HL-60 (cell line): ENCODE measurements at regions not wholly inside any gene's neighbourhood (a gene's known extent, or its start where the extent isn't known, plus 50 kb on each side); places are given as distances from the start of the nearest gene placed in this dataset.

Experiments
- DNase-seq, 2 experiments: peaks; one replicate each; pipeline ENCODE4 v3.0.0-alpha.2; 2010 to 2020; ENCODE audit warnings: low read depth in 1 of 2, low spot score in 1 of 2
- H3K27ac ChIP-seq: fragments of 250-450 bp; sonication (Bioruptor Pico); replicated peaks from 2 replicates; pipeline ENCODE4 v1.5.1; 2020; ENCODE audit warnings: mild to moderate bottlenecking, moderate library complexity
- H3K27me3 ChIP-seq: fragments of 250-450 bp; sonication (Bioruptor Pico); 2 replicates; pipeline ENCODE4 v1.5.1; 2021; ENCODE audit warnings: mild to moderate bottlenecking, moderate library complexity; ENCODE audit not compliant: insufficient read depth, poor library complexity, severe bottlenecking
- H3K4me3 ChIP-seq: replicated peaks from 2 replicates; pipeline ENCODE4 v1.5.1; 2011; ENCODE audit warnings: mild to moderate bottlenecking, control low read depth, low read length; ENCODE audit not compliant: insufficient read depth
- GABPA ChIP-seq: IDR thresholded peaks from 2 replicates; pipeline ENCODE4 v1.6.1; 2012; ENCODE audit warnings: low read depth
- POLR2AphosphoS5 ChIP-seq: IDR thresholded peaks from 2 replicates; pipeline ENCODE4 v1.6.1; 2012; ENCODE audit warnings: low read depth
- SPI1 ChIP-seq: IDR thresholded peaks from 2 replicates; pipeline ENCODE4 v1.6.1; 2012; ENCODE audit warnings: low read depth, mild to moderate bottlenecking, borderline replicate concordance
- TF ChIP-seq, protein P1 (sequence below): IDR thresholded peaks from 2 replicates; pipeline ENCODE4 v1.6.1; 2012; ENCODE audit warnings: low read depth; ENCODE audit not compliant: insufficient replicate concordance
- TF ChIP-seq, protein P2 (sequence below): IDR thresholded peaks from one replicate; pipeline ENCODE4 v1.5.1; 2011; ENCODE audit warnings: low read length, control low read depth, inconsistent platforms; ENCODE audit not compliant: insufficient read depth

DNA sequence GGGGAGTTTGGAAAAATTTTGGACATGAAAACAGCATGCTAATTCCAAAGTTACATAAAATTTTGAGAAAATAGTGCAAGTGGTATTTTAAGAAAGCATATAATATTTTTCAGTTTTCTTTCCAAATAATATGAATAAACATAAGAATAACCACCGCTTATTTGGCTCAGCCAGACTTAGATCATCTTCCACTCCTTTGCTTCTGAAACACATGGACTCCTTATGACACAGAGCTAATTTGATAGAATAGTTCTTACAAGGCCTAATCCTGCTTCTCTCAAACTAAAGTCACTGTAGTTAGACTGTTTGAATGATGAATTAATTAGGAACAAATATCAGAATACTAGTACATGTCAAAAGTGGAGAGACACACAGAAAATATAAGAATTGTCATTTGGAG is 165.5 kb downstream of the POSTN start:
- H3K4me3 ChIP-seq: no peak overlapping the region
- no peak overlapping the region for H3K27ac ChIP-seq
- TF ChIP-seq, protein P1, sequence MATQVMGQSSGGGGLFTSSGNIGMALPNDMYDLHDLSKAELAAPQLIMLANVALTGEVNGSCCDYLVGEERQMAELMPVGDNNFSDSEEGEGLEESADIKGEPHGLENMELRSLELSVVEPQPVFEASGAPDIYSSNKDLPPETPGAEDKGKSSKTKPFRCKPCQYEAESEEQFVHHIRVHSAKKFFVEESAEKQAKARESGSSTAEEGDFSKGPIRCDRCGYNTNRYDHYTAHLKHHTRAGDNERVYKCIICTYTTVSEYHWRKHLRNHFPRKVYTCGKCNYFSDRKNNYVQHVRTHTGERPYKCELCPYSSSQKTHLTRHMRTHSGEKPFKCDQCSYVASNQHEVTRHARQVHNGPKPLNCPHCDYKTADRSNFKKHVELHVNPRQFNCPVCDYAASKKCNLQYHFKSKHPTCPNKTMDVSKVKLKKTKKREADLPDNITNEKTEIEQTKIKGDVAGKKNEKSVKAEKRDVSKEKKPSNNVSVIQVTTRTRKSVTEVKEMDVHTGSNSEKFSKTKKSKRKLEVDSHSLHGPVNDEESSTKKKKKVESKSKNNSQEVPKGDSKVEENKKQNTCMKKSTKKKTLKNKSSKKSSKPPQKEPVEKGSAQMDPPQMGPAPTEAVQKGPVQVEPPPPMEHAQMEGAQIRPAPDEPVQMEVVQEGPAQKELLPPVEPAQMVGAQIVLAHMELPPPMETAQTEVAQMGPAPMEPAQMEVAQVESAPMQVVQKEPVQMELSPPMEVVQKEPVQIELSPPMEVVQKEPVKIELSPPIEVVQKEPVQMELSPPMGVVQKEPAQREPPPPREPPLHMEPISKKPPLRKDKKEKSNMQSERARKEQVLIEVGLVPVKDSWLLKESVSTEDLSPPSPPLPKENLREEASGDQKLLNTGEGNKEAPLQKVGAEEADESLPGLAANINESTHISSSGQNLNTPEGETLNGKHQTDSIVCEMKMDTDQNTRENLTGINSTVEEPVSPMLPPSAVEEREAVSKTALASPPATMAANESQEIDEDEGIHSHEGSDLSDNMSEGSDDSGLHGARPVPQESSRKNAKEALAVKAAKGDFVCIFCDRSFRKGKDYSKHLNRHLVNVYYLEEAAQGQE: no peak
- TF ChIP-seq POLR2AphosphoS5 (no peak), SPI1 (no peak), GABPA (no peak)
- TF ChIP-seq, protein P2, sequence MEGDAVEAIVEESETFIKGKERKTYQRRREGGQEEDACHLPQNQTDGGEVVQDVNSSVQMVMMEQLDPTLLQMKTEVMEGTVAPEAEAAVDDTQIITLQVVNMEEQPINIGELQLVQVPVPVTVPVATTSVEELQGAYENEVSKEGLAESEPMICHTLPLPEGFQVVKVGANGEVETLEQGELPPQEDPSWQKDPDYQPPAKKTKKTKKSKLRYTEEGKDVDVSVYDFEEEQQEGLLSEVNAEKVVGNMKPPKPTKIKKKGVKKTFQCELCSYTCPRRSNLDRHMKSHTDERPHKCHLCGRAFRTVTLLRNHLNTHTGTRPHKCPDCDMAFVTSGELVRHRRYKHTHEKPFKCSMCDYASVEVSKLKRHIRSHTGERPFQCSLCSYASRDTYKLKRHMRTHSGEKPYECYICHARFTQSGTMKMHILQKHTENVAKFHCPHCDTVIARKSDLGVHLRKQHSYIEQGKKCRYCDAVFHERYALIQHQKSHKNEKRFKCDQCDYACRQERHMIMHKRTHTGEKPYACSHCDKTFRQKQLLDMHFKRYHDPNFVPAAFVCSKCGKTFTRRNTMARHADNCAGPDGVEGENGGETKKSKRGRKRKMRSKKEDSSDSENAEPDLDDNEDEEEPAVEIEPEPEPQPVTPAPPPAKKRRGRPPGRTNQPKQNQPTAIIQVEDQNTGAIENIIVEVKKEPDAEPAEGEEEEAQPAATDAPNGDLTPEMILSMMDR: no peak
- no peak for DNase-seq
- H3K27me3 ChIP-seq: no peaks in the 10 kb centered on the region

GRCh38 chr13:37429976-37430375 is 168.6 kb downstream of the POSTN start:
- no peak overlapping the region for H3K27ac ChIP-seq
- H3K4me3 ChIP-seq: no peak overlapping the region
- no peak for DNase-seq
- no peaks in the 10 kb centered on the region for H3K27me3 ChIP-seq
- TF ChIP-seq GABPA (no peak), POLR2AphosphoS5 (no peak), SPI1 (no peak)
- TF ChIP-seq, protein P2: no peak
- TF ChIP-seq, protein P1: no peak

DNA sequence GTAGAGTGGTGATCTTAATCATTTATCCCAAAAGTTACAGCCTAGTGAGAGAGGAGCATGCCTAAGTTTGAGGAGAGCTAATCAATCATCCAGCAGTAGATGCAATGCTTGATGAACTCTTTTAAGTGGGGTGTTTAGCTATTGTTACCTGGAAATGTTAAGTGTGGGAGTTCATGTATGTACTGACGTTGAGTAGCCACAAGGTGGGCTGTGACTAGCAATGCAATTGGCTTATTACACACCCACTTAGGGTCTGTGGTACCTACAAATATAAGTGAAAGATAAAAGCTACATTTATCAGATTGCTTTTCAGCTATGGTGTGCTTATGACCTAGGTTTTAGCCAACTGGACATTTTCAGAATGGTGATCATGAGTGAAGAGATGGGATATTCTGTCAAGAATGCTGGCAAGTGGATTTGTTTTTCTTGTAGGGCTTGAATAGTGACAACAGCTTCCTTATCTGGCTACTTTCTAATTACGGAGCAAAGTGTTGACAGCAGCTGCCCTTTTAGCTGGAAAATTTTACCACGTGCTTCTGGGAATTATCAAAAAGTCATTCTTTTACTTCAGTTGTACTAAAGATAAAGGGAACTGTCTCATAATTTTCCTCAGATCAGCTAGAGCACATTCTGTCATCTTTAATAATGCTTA is 170.6 kb downstream of the POSTN start:
- DNase-seq: no peak
- H3K4me3 ChIP-seq: no peak overlapping the region
- H3K27ac ChIP-seq: no peak overlapping the region
- H3K27me3 ChIP-seq: no peaks in the 10 kb centered on the region
- TF ChIP-seq, protein P1: no peak
- TF ChIP-seq, protein P2: no peak
- TF ChIP-seq GABPA: no peak
- TF ChIP-seq SPI1: no peak
- no peak for TF ChIP-seq POLR2AphosphoS5
